ENCODE measurements at regions not wholly inside any gene's neighbourhood (a gene's known extent, or its start where the extent isn't known, plus 50 kb on each side); places are given as distances from the start of the nearest gene placed in this dataset.

DNA sequence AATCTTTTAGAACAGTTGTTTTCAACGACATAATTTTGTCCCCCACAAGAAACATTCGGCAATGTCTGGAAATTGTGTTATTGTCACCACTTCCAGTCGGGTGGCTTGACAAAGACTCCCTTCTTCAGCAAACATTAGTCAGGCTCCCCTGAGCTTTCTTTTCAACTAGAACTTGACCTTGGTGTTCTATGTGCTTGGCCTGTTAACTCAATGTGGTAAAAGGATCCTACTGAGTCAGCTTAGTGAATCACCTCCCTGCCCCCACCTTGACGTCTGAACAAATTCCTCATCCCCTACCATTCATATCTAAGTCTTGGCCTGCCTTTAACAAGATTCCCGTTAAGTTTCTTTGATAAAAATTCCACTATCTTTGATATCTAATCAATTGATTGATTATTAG, 465.0 kb upstream of the ROBO1 start:
- no peak for DNase-seq (ENCODE audit: low spot score in 2 of 2)
- H3K4me3 ChIP-seq (ENCODE audit: low read depth, poor library complexity, severe bottlenecking), result no peak overlapping the region
- WGBS, 2 donors, result 80 to 82% methylated on average over 5 of the region's 5 CpGs
- TF ChIP-seq CTCF (IDR thresholded peaks at IDR 0.05) (no peak), POLR2A (IDR thresholded peaks at IDR 0.05) (no peak)
- intact Hi-C loops (cut with DNase I; ENCODE audit: low total_unique reads), result no loop called here

DNA sequence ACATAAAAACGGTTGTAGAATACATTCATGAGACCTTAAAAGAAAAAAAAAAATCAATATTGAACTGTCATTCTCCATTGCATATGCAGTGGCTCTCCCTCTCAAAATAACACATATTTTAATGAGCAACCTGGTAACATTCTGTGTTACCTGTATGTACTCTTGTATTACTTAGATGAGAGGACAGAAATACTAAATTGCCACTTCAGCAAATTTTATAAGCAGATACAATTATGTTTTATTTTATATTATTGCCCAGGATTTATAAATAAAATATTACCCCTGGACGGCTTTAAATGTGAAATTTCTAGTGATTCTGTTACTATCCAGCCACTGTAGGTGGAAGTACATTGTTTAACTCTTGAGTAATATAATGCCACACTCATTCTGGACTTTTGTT, 463.2 kb upstream of the ROBO1 start:
- intact Hi-C loops (cut with DNase I; ENCODE audit: low total_unique reads), result no loop called here
- WGBS, 2 donors, result 74 to 80% methylated on average over 2 of the region's 2 CpGs
- no peak for DNase-seq (ENCODE audit: low spot score in 2 of 2)
- H3K4me3 ChIP-seq (ENCODE audit: low read depth, poor library complexity, severe bottlenecking), result no peak overlapping the region
- no peak for TF ChIP-seq POLR2A (IDR thresholded peaks at IDR 0.05)
- no peak for TF ChIP-seq CTCF (IDR thresholded peaks at IDR 0.05)

DNA sequence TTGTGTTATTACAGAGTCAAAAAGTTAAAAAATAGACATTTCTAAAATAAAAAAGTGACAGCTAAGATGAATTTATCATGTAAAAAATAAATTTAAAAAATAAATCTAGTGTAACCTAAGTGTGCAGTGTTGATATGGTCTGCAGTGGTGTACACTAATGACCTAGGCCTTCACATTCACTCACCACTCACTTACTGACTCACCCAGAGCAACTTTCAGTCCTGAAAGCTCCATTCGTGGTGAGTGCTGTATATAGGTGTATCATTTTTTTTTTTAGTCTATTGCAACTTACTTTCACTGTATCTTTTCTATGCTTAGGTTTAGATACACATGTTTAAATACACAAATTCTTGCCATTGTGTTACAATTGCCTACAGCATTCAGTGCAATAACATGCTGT, 459.4 kb upstream of the ROBO1 start:
- H3K4me3 ChIP-seq (ENCODE audit: low read depth, poor library complexity, severe bottlenecking), result no peak overlapping the region
- WGBS, 2 donors, result 71 to 77% methylated on average over 1 of the region's 1 CpG
- DNase-seq (ENCODE audit: low spot score in 2 of 2), result no peak
- intact Hi-C loops (cut with DNase I; ENCODE audit: low total_unique reads), result no loop called here
- TF ChIP-seq POLR2A (IDR thresholded peaks at IDR 0.05) (no peak), CTCF (IDR thresholded peaks at IDR 0.05) (no peak)

GRCh38 chr3:80215191-80215590, 447.4 kb upstream of the ROBO1 start:
- TF ChIP-seq CTCF (IDR thresholded peaks at IDR 0.05) (no peak), POLR2A (IDR thresholded peaks at IDR 0.05) (no peak)
- intact Hi-C loops (cut with DNase I; ENCODE audit: low total_unique reads), result loop anchor here (10.0 kb wide), 1 partner anchor 60 kb away; no protein-coding TSS in a partner anchor
- DNase-seq (ENCODE audit: low spot score in 2 of 2), result no peak
- H3K4me3 ChIP-seq (ENCODE audit: low read depth, poor library complexity, severe bottlenecking), result no peak overlapping the region
- 91 to 93% methylated on average over 2 of the region's 2 CpGs for WGBS, 2 donors

DNA sequence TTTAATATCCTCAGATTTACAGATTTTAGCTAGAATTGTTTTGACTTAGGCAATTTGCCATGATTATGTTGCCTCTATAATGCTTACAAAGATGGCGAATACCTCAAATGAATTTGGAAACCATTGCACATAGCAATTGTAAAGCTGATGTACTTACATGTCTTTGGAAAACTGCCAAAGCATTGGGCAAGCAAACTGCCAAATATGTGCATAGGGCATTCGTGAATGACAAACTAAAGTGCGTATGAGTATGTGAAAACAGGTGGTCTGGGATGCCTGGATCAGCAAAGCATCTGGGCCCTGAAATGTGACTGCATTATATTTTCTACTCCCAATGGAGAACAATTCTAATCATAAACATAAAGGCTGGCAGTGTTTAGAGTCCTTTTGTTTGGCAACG, 445.3 kb upstream of the ROBO1 start:
- 44 to 45% methylated on average over 4 of the region's 4 CpGs for WGBS, 2 donors
- DNase-seq (ENCODE audit: low spot score in 2 of 2), result no peak
- no peak for TF ChIP-seq POLR2A (IDR thresholded peaks at IDR 0.05)
- no peak for TF ChIP-seq CTCF (IDR thresholded peaks at IDR 0.05)
- intact Hi-C loops (cut with DNase I; ENCODE audit: low total_unique reads), result loop anchor here (10.0 kb wide), 1 partner anchor 62 kb away; no protein-coding TSS in a partner anchor
- H3K4me3 ChIP-seq (ENCODE audit: low read depth, poor library complexity, severe bottlenecking), result no peak overlapping the region

DNA sequence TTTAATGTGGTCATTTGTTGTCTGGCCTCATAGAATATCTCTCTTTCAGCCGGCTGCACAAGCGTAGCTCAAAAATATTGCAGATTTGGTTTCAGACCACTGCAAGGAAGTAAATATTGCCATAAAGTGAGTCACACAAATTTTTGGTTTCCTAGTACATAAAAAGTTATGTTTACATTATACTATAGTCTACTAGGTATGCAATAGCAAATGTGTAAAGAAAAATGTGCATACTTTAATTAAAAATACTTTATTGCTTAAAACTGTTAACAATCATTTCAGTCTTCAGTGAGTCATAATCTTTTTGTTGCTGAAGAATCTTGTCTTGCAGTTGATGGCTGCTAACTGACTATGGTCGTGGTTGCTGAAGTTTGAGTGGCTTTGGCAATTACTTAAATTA, 425.1 kb upstream of the ROBO1 start:
- 73 to 84% methylated on average over 3 of the region's 3 CpGs for WGBS, 2 donors
- intact Hi-C loops (cut with DNase I; ENCODE audit: low total_unique reads), result no loop called here
- TF ChIP-seq POLR2A (IDR thresholded peaks at IDR 0.05) (no peak), CTCF (IDR thresholded peaks at IDR 0.05) (no peak)
- H3K4me3 ChIP-seq (ENCODE audit: low read depth, poor library complexity, severe bottlenecking), result no peak overlapping the region
- DNase-seq (ENCODE audit: low spot score in 2 of 2), result no peak
